ENCODE measurements at regions not wholly inside any gene's neighbourhood (a gene's known extent, or its start where the extent isn't known, plus 50 kb on each side); places are given as distances from the start of the nearest gene placed in this dataset.

GRCh38 chr17:31704483-31704882, 154.6 kb downstream of the COPRS start:
- no peak for DNase-seq
- no peak overlapping the region for H3K27ac ChIP-seq
- H3K4me1 ChIP-seq, result no peaks in the 10 kb centered on the region
- H3K27me3 ChIP-seq, result peaks cover 5% of the 10 kb centered on the region; the same call in 1 of the 2 replicates
- no peaks in the 10 kb centered on the region for H3K36me3 ChIP-seq
- no peak overlapping the region for H3K4me3 ChIP-seq
- no peaks in the 10 kb centered on the region for H3K9me3 ChIP-seq (replicated peaks)

GRCh38 chr17:31702041-31702440, 157.0 kb downstream of the COPRS start:
- Histone ChIP-seq H3K4me3 (no peak overlapping the region), H3K27me3 (peaks cover 5% of the 10 kb centered on the region; the same call in 1 of the 2 replicates), H3K4me1 (no peaks in the 10 kb centered on the region), H3K36me3 (no peaks in the 10 kb centered on the region), H3K9me3 (replicated peaks) (no peaks in the 10 kb centered on the region), H3K27ac (no peak overlapping the region)
- DNase-seq, result no peak

- H3K27ac ChIP-seq, result no peak overlapping the region
- no peaks in the 10 kb centered on the region for H3K4me1 ChIP-seq
- no peak for DNase-seq
- H3K36me3 ChIP-seq, result no peaks in the 10 kb centered on the region
- no peak overlapping the region for H3K4me3 ChIP-seq
- H3K27me3 ChIP-seq, result peaks cover 5% of the 10 kb centered on the region; the same call in 1 of the 2 replicates
- H3K9me3 ChIP-seq (replicated peaks), result no peaks in the 10 kb centered on the region
These were observed 158.1 kb downstream of the COPRS start for GRCh38 chr17:31700973-31701372.

GRCh38 chr17:31699886-31700285, 159.2 kb downstream of the COPRS start:
- DNase-seq, result no peak
- H3K4me1 ChIP-seq, result no peaks in the 10 kb centered on the region
- H3K9me3 ChIP-seq (replicated peaks), result no peaks in the 10 kb centered on the region
- peaks cover 3% of the 10 kb centered on the region; the same call in 1 of the 2 replicates for H3K27me3 ChIP-seq
- no peaks in the 10 kb centered on the region for H3K36me3 ChIP-seq
- H3K27ac ChIP-seq, result no peak overlapping the region
- H3K4me3 ChIP-seq, result no peak overlapping the region

- no peaks in the 10 kb centered on the region for H3K9me3 ChIP-seq (replicated peaks)
- peak in 1 of 2 experiments; percentile 26 for DNase-seq
- no peaks in the 10 kb centered on the region for H3K4me1 ChIP-seq
- no peaks in the 10 kb centered on the region for H3K36me3 ChIP-seq
- H3K4me3 ChIP-seq, result no peak overlapping the region
- no peaks in the 10 kb centered on the region for H3K27me3 ChIP-seq
- H3K27ac ChIP-seq, result no peak overlapping the region
These were observed 159.8 kb downstream of the COPRS start for GRCh38 chr17:31699281-31699680.

GRCh38 chr17:31698751-31699150, 160.3 kb downstream of the COPRS start:
- no peaks in the 10 kb centered on the region for H3K27me3 ChIP-seq

GRCh38 chr17:31697838-31698237, 161.2 kb downstream of the COPRS start:
- Histone ChIP-seq H3K4me3 (no peak overlapping the region), H3K9me3 (replicated peaks) (no peaks in the 10 kb centered on the region), H3K36me3 (no peaks in the 10 kb centered on the region), H3K4me1 (no peaks in the 10 kb centered on the region), H3K27me3 (no peaks in the 10 kb centered on the region), H3K27ac (no peak overlapping the region)
- DNase-seq, result no peak

More at GRCh38 chr17:31698751-31699150, 160.3 kb downstream of the COPRS start:
- H3K4me1 ChIP-seq, result no peaks in the 10 kb centered on the region
- H3K9me3 ChIP-seq (replicated peaks), result no peaks in the 10 kb centered on the region
- H3K4me3 ChIP-seq, result no peak overlapping the region
- no peak overlapping the region for H3K27ac ChIP-seq
- H3K36me3 ChIP-seq, result no peaks in the 10 kb centered on the region
- DNase-seq, result no peak

- no peaks in the 10 kb centered on the region for H3K36me3 ChIP-seq
- no peak overlapping the region for H3K27ac ChIP-seq
- H3K9me3 ChIP-seq (replicated peaks), result no peaks in the 10 kb centered on the region
- H3K4me1 ChIP-seq, result no peaks in the 10 kb centered on the region
- no peak overlapping the region for H3K4me3 ChIP-seq
- no peak for DNase-seq
- no peaks in the 10 kb centered on the region for H3K27me3 ChIP-seq
These were observed 162.2 kb downstream of the COPRS start for GRCh38 chr17:31696703-31697325.

- H3K9me3 ChIP-seq (replicated peaks), result no peaks in the 10 kb centered on the region
- no peaks in the 10 kb centered on the region for H3K36me3 ChIP-seq
- no peaks in the 10 kb centered on the region for H3K4me1 ChIP-seq
- H3K27ac ChIP-seq, result no peak overlapping the region
- no peaks in the 10 kb centered on the region for H3K27me3 ChIP-seq
- DNase-seq, result no peak
- no peak overlapping the region for H3K4me3 ChIP-seq
These were observed 162.9 kb downstream of the COPRS start for GRCh38 chr17:31696184-31696602.

GRCh38 chr17:31695456-31696090, 163.5 kb downstream of the COPRS start:
- no peak overlapping the region for H3K4me3 ChIP-seq
- H3K36me3 ChIP-seq, result no peaks in the 10 kb centered on the region
- H3K27ac ChIP-seq, result no peak overlapping the region
- no peak for DNase-seq
- no peaks in the 10 kb centered on the region for H3K9me3 ChIP-seq (replicated peaks)
- H3K4me1 ChIP-seq, result no peaks in the 10 kb centered on the region
- H3K27me3 ChIP-seq, result no peaks in the 10 kb centered on the region

- H3K27me3 ChIP-seq, result no peaks in the 10 kb centered on the region
- no peaks in the 10 kb centered on the region for H3K9me3 ChIP-seq (replicated peaks)
- no peak overlapping the region for H3K4me3 ChIP-seq
- no peaks in the 10 kb centered on the region for H3K4me1 ChIP-seq
- no peak overlapping the region for H3K27ac ChIP-seq
- no peaks in the 10 kb centered on the region for H3K36me3 ChIP-seq
- no peak for DNase-seq
These were observed 165.4 kb downstream of the COPRS start for GRCh38 chr17:31693433-31694220.

GRCh38 chr17:31692632-31693031, 166.4 kb downstream of the COPRS start:
- Histone ChIP-seq H3K36me3 (no peaks in the 10 kb centered on the region), H3K9me3 (replicated peaks) (no peaks in the 10 kb centered on the region), H3K27ac (no peak overlapping the region), H3K27me3 (no peaks in the 10 kb centered on the region), H3K4me1 (no peaks in the 10 kb centered on the region), H3K4me3 (no peak overlapping the region)
- no peak for DNase-seq

- no peak for DNase-seq
- Histone ChIP-seq H3K4me1 (no peaks in the 10 kb centered on the region), H3K27me3 (no peaks in the 10 kb centered on the region), H3K9me3 (replicated peaks) (no peaks in the 10 kb centered on the region), H3K4me3 (no peak overlapping the region), H3K27ac (no peak overlapping the region), H3K36me3 (no peaks in the 10 kb centered on the region)
These were observed 167.0 kb downstream of the COPRS start for GRCh38 chr17:31692027-31692426.

GRCh38 chr17:31691251-31691905, 167.7 kb downstream of the COPRS start:
- no peaks in the 10 kb centered on the region for H3K4me1 ChIP-seq
- no peak for DNase-seq
- no peak overlapping the region for H3K27ac ChIP-seq
- no peaks in the 10 kb centered on the region for H3K9me3 ChIP-seq (replicated peaks)
- no peaks in the 10 kb centered on the region for H3K36me3 ChIP-seq
- H3K4me3 ChIP-seq, result no peak overlapping the region
- H3K27me3 ChIP-seq, result no peaks in the 10 kb centered on the region

GRCh38 chr17:31690151-31690551, 168.9 kb downstream of the COPRS start:
- H3K27me3 ChIP-seq, result no peaks in the 10 kb centered on the region
- no peak for DNase-seq
- no peak overlapping the region for H3K27ac ChIP-seq
- no peaks in the 10 kb centered on the region for H3K4me1 ChIP-seq
- no peak overlapping the region for H3K4me3 ChIP-seq
- no peaks in the 10 kb centered on the region for H3K36me3 ChIP-seq
- H3K9me3 ChIP-seq (replicated peaks), result no peaks in the 10 kb centered on the region

Data from SJCRH30 (cell line).